GM12872 (cell line): ENCODE measurements at regions not wholly inside any gene's neighbourhood (a gene's known extent, or its start where the extent isn't known, plus 50 kb on each side); places are given as distances from the start of the nearest gene placed in this dataset.

Experiments
- TF ChIP-seq, protein P1 (sequence below): IDR thresholded peaks from 3 replicates; pipeline ENCODE4 v1.5.1; 2011; ENCODE audit warnings: low read depth, mild to moderate bottlenecking, low read length, moderate library complexity; ENCODE audit not compliant: insufficient read depth

DNA sequence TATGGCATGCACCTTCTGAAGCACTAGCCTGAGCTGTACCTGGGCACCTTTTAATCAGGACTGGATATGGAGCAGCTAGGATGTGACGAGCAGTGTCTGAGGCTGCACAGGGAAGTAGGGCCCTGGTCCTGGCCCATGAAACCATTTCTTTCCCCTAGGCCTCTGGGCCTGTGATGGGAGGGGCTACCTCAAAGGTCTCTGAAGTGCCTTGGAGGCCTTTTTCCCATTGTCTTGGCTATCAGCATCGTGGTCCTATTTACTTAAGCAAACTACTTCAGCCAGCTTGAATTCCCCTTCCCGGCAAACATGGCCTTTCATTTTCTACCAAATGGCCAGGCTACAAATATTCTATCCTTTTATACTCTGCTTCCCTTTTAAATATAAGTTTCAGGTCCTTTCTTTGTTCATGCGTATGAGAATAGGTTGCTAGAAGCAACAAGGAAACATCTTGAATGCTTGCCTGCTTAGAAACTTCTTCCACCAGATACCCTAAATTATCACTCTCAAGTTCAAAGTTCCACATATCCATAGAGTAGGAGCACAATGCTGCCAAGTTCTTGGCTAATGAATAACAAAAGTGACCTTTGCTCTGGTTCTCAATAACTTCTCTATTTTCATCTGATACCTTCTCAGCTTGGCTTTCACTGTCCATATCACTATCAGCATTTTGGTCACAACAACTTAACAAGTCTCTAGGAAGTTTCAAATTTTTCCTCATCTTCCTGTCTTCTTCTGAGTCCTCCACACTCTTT is 673.1 kb downstream of the HTR1B start:
- TF ChIP-seq, protein P1, sequence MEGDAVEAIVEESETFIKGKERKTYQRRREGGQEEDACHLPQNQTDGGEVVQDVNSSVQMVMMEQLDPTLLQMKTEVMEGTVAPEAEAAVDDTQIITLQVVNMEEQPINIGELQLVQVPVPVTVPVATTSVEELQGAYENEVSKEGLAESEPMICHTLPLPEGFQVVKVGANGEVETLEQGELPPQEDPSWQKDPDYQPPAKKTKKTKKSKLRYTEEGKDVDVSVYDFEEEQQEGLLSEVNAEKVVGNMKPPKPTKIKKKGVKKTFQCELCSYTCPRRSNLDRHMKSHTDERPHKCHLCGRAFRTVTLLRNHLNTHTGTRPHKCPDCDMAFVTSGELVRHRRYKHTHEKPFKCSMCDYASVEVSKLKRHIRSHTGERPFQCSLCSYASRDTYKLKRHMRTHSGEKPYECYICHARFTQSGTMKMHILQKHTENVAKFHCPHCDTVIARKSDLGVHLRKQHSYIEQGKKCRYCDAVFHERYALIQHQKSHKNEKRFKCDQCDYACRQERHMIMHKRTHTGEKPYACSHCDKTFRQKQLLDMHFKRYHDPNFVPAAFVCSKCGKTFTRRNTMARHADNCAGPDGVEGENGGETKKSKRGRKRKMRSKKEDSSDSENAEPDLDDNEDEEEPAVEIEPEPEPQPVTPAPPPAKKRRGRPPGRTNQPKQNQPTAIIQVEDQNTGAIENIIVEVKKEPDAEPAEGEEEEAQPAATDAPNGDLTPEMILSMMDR: no peak

DNA sequence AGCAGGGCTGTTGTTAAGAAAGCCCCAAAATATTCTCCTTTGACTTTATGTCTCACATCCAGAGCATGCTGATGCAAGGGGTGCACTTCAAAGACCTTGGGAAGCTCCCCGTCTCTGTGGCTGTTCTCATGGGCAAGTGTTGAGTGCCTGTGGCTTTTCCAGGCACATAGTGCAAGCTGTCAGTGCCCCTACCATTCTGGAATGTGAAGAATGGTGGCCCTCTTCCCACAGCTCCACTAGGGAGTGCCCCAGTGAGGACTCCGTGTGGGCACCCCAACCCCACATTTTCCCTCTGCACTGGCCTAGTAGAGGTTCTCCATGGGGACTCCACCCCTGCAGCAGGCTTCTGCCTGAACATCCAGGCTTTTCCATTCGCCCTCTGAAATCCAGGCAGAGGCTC is 673.7 kb downstream of the HTR1B start:
- TF ChIP-seq, protein P1: no peak

DNA sequence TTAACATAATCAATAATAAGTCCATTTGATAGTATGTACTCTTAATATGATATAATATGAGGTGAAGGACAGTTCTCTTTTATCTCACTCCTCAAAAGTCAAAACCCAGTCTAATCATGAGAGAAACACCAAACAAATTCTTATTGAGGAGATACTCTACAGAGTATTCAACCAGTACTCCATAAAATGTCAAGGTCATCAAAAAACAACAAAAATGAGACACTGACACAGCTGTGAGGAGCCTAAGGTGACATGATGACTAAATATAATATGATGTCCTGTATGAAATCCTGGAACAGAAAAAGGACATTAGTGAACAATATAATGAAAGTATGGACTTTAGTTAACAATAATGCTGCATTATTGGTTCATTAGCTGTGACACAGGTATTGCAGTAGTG is 675.1 kb downstream of the HTR1B start:
- TF ChIP-seq, protein P1: no peak

DNA sequence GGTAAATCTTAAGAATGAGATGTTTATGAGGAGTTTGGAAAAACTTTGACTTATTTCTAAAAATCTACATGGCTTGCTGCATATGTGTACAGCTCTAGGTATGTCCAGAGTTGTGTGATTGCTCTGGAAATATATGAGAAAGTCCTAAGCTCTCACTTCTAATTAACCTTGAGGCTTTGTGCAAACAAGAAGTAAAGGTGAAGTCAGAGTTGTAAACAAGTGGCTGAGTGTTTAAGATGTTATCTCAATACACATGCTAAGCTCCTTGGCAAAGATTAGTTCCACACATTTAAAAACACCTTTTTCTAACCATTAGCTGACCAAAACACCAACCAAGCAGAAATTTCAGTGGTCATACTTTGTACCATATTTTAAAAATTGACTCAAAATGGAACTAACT is 684.2 kb downstream of the HTR1B start:
- TF ChIP-seq, protein P1: no peak

DNA sequence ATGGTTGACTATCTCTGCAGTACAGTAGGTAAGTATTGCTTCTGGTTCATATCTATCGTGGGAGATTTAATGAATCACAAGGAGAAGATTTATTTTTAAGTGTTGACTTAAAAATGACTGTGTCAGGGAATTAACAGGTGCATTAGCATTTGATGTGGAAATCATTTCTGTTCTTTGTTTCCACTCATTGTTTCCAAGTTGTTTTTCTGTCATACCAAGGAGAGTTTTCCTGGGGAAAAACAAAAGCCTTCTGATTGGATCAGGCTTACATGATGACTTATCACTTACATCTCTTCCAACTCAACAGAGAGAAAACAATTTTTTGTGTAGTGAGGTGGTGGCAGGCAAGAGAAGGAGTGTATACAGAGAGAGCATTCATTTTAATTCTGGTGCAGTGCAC is 686.4 kb downstream of the HTR1B start:
- TF ChIP-seq, protein P1: no peak

DNA sequence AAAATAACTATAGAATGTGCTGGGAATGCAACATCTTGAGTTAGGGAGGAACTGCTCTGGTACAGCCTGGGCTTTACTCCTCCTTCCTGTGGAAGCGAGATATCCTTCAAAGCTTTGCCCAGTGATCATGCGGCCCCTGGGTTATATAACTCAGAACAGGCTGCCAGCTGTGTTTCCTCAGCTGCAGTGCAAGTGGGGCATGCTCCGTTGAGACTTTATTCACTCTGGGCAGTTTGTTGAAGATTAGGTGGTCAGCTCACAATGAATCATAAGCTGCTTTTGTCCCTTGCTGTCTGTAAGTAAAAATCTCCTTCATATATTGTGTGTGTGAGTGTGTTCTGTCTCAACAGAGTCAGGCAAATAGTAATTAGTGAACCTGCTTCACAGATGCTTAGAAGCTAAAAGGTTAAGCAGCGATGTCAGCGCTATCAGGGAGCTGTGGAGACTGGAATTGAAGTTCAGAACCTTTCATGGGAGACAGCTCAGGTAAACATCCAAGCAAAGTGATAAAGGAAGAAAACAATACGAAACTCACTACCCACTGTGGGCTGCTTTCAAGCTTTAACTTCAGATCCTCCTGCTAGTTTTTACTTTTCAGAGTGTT is 688.4 kb downstream of the HTR1B start:
- TF ChIP-seq, protein P1: no peak

DNA sequence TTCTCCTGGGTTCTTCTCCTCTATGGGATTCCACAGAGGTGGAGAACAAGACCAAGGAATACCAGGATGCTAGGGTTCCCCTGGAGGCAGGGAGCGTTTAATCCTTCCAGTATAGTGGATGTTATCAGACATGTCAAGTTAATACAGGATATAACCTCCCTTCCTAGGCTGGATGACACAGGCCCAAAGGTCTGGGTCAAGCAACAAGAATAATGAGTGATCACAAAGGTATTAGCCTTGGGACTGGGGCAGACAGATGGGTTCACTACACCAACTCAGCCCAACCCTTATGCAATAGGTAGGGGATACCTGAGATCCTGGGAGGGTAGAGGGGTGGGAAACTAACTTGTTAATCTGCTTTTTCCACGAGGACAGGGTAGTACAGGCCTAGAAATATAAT is 690.3 kb downstream of the HTR1B start:
- TF ChIP-seq, protein P1: no peak
